Skeletal muscle cell (primary cell): ENCODE measurements at regions not wholly inside any gene's neighbourhood (a gene's known extent, or its start where the extent isn't known, plus 50 kb on each side); places are given as distances from the start of the nearest gene placed in this dataset.
"Not testable (repeated sequence)": the region's sequence is repeated elsewhere in the genome, so short reads cannot be mapped to it uniquely, and the experiment has no call there.

Source experiments
- DNase-seq: peaks from one replicate; pipeline ENCODE4 v3.0.0-alpha.2; 2010; ENCODE audit warnings: low read depth
- H3K4me3 ChIP-seq: 2 replicates; pipeline ENCODE4 v1.5.1; 2011; ENCODE audit warnings: low read depth, mild to moderate bottlenecking, control low read depth, low read length, moderate library complexity

DNA sequence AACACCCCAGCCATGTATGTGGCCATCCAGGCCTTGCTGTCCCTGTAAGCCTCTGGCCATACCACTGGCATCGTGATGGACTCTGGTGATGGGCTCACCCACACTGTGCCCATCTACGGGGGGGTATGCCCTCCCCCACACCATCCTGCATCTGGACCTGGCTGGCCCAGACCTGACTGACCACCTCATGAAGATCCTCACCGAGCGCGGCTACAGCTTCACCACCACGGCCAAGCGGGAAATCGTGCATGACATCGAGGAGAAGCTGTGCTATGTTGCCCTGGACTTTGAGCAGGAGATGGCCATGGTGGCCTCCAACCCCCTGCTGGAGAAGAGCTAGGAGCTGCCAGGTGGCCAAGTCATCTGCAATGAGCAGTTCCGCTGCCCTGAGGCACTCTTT lies 80.4 kb upstream of the ZCCHC2 start:
- H3K4me3 ChIP-seq = no peak overlapping the region
- no peak for DNase-seq

DNA sequence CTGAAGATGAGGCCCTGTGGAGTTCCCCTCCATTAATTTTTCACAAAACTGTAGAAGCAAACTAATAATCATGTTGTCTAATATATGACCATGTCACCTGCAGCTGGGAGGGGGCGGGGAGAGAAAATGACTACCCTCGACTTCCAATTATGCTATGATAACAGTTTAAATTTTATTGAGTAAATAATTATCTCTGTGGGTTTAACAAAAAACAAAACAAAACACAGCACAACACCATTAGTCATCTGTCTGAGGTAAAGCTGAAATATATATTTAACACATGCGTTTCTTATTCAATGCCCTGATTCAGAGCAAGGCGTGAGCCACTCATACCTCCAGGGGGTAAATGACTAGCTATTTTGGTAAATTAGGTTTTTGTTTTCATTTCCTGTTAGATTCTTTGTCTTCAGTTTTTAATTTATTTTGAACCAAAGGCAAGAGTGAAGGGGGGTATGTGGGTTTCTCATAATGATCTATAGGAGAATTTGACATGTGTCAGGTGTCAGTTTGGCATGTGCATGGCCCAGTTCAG lies 77.4 kb upstream of the ZCCHC2 start:
- H3K4me3 ChIP-seq = no peak overlapping the region
- DNase-seq = no peak

DNA sequence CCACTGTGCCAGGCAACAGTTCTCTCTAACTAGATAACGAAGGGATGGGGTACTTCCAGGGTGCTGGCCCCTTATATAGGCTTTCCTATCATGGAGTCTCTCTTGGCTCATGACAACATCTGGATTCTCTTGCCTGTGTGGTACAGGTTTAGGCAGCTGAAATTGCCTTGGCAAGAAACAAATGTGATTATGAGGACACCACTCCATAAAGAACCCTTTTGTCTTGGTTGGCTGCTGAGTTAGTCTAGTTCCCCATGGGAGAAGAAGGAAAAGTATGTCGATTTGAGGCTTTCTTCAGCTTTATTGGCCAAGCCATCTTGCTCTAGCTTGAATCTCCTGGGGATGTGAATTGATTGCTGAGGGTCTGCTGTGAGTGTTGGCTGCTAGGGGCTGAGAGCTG lies 76.3 kb upstream of the ZCCHC2 start:
- no peak overlapping the region for H3K4me3 ChIP-seq
- no peak for DNase-seq

DNA sequence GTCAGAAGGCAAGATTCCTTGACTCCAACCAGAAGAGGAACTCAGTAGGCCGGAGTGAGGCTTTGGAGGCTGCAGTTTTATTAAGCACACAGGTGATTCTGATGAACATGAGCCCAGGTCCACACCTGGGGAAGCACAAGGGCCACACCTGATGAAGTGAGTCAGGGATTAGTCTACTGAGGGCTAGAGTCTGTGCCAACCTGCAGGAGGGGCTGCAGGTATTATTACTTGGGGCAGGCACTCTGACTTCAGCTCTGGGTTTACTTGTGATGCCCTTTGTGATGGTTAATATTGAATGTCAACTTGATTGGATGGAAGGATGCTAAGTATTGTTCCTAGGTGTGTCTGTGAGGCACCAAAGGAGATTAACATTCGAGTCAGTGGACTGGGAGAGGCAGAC lies 75.2 kb upstream of the ZCCHC2 start:
- DNase-seq = no peak
- no peak overlapping the region for H3K4me3 ChIP-seq

DNA sequence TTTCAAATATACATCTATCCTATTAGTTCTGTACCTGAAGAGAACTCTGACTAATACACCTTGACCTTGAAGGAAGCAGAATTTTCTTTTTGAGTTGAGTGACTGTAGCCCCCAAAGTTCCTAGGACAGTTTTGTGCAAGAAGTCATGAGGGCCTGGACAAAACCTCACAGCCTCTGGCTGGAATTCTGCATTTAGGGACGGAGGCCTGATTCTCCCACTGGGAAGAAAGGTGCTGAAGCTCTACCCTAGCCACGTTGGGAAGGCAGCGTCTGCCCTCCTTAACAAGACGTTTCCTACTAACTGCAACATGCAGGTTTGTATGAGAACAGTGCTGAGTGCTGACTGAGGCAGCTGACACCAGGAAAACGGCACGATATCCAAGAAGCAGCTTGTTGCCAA lies 74.4 kb upstream of the ZCCHC2 start:
- no peak for DNase-seq
- H3K4me3 ChIP-seq = no peak overlapping the region

DNA sequence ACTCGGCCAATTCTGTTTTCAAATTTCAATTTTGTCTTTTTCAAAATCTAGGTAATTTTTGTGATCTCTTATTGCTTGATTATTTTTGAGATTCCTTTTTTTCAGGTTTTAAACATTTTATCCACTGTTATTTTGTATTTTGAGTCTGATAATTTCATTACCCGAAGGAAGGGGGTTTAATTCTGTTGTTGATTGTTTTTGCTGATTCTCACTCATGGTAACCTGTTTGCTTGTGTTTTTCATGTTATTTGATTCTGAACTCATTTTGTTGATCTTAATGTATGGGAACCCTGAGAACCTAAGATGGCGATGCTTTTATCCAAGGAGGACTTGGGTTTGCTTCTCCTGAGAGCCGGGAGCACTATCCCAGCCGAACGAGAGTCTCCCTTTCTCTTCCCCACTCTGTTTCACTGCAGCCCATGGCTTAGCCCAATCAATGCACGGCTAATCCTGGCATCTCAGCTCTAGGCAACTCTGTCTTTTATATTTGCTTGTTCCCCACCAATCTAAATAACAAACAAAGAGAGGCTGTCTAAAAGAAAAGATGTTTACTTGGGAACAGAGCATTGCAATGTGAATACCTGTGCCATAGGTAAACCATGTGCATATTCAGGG lies 73.2 kb upstream of the ZCCHC2 start:
- no peak overlapping the region for H3K4me3 ChIP-seq
- DNase-seq = no peak

DNA sequence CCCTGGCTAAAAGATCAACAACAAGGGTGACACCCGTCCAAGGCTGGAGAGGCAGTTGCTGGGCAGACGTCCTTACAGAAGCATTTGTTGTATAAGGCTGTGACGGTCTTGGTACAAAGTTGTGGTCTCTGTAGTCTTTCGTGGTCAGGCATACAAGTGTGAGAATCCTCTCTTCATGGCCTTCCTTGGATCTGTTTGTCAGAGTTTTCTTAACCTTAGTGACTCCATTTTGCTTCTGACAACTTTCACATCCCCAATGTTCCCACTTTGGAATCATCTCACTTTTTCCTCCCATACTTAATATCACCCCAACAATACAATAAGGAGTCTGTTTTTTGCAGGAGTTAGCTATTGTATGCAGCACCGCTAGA lies 72.7 kb upstream of the ZCCHC2 start:
- no peak for DNase-seq
- H3K4me3 ChIP-seq = no peak overlapping the region

DNA sequence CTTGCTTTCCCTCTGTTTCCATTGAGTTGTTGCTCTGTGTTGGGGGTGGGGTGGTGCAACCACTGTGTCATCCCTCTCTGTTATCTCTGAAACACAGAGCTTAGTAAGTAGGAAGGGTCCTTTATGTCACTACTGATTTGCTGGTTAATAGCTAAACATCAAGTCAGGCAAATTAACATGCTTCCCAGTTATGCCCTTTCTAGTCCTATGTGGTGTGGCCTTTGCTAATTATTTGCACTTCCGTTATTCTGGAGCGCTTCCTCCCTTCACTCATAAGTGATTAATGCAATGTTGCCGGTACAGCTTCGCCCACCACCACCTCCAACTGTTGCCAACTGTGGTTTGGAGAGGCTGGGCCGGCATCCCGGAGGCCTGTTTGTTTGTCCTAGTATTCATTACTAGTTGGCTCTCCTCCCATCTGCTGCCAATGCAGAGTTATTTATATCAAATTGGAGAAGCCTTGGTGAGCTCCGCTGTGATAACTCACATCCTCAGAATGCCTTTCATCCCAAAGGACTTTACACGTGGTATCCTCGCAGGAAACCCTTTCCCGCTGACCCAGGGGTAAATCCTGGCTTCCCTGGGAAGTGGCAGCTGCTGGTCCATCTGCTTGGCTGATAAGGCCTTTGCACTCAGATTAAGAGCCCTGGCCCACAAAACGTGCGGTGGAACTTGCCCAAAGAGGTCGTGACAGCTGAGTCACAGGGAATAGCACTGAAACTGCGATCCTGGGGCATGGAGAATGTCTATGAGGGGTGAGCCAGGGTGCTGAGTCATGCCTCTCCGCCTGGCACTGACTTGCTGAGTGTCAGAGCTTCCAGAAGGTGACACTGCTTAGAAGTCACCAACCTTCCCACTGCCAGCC lies 72.0 kb upstream of the ZCCHC2 start:
- DNase-seq = peak; percentile 74
- H3K4me3 ChIP-seq = no peak overlapping the region

DNA sequence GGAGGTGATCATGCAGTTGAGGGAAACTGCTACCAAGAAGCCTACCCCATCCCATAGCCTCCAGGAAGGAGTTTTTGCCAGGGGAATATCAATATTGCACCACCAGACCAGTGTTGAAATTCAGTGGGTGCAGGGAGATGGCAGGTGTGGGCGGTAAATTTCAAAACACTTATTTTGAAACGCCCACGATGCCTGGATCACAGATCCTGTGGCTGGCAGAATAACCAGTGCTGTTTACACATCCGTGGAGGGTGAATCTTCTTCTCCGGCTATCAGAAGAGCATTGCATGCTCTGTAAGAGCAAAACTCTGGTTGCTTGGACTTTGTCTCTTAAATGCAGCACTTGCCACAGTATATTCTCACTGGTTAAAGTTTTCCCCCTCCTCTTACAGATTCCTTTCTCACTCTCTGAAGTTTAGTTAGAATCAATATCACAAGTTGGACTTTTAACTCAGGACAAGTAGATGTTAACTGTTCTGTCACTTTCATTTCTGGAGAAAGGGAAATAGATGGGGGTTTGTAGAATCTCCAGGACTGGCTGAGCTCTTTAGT lies 70.5 kb upstream of the ZCCHC2 start:
- no peak overlapping the region for H3K4me3 ChIP-seq
- DNase-seq = peak; percentile 31

DNA sequence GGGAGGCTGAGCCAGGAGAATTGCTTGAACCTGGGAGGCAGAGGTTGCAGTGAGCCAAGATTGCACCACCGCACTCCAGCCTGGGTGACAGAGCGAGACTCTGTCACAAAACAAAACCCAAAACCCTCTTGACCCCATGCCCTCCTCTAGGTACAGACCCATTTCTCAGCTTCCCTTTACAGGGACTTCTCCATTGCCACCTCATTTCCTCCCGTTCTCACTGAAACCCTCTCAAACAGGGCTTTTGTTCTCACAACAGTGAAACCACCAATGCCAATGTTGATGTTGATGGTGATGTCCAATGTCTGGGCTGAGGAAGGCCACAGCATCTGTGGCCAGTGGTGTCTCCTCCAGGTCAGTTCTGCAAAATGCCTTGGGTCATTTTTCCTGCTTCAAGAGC lies 69.0 kb upstream of the ZCCHC2 start:
- no peak overlapping the region for H3K4me3 ChIP-seq
- no peak for DNase-seq

DNA sequence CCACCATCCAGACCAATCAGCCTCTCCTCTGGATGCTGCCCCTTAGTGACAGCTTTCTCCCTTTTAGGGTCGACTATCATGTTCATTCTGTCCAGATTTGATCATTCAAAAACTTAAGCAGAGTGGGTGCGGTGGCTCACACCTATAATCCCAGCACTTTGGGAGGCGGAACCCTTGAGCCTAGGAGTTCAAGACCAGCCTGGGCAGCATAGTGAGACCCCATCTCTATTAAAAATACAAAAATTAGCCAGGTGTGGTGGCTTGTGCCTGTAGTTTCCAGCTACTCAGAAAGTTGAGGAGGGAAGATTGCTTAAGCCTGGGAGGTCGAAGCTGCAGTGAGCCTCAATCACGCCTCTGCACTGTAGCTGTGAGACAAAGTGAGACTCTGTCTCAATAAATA lies 68.3 kb upstream of the ZCCHC2 start:
- DNase-seq = no peak
- no peak overlapping the region for H3K4me3 ChIP-seq

DNA sequence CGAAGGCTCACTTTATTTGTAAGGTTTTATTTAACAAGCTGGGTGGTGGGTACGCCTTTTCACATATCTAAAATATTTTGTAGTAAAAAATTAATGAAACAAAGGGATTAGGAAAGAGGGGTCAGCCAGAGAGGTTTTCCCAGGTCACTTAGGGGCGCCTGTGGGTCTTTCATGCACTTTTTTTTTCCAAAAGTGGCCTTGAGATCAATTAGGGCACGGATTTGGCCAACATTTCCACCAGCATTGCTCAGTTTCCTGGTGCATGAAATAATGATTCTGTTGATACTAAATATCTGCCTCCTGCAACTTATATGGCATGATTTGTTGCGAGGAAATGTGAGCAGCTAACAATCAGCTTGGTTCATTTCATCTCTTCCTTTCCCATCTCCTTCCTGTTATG lies 67.6 kb upstream of the ZCCHC2 start:
- no peak overlapping the region for H3K4me3 ChIP-seq
- DNase-seq = no peak

DNA sequence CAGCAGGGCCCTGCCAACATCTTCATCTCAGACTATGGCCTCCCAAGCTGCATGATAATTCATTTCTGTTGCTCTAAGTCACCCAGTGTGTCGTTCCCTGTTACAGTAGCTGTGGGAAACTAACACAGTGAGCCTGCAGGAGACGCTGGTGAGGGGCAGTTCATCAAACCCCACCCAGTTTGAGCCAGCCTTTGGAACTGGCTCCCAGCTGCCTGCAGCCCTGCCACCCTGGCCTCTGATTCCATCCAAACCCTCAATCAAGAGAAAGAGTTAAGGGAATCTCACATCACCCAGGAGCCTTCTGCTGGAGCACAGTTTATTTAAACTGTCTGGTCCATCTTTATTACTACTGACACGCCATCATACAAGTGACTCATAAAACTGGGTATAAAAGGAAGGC lies 64.9 kb upstream of the ZCCHC2 start:
- H3K4me3 ChIP-seq = no peak overlapping the region
- no peak for DNase-seq

DNA sequence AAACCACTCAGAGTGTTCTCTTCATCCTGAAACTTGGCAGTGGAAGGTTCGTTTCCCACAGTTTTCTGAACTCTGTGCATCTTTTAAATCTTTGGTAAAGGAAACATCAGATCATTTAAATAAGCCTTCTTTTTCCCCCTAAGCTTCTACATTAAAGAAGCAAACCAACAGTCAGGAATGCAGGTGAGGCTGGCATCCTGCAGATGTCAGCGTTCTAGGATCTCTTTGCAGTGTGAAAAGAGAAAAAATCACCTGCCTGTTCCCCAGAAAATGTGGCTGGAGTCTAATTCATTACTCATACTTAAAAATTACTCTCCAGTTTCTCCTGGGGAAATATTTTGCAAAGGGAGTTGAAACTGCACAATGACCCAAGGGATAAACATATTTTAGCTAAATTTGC lies 64.5 kb upstream of the ZCCHC2 start:
- no peak overlapping the region for H3K4me3 ChIP-seq
- no peak for DNase-seq

DNA sequence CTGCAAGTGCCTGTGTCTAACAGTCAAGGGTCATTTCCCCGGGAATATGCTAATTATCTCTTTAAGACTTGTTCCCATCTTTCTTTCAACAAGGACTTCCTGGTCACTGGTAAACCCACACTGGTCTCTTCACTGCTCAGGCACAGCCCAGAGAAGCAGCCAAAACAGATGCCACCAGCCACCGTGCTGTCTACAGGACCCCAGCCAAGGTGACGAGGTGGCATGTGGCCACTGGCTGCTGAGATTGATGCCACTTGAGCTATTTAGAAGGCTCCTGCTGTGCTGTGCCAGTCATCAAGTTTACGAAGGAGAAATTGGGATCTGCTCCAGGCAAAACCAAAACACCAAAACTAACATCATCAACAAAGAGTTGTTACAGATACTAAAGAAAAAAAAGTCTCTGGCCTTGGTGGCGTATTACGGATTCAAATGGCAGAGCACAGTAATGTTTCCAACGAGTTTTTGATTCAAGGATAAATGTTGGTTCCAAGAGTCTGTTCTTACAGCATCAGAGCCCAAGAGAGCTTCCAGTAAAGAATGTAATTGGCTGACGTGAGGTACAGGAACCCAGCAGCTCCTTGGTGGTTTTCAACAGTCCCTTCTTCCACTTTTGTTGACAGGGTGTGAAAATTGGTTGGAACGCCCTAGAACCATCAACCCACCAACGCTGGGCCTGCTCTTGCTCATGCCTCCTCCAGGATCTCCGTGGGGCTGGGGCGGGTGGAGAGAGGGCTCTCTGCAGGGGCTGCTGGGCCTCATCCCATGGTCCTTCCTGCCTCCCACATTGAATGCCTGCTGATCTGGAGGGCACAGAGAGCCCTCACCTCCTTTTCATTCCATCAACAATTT lies 63.7 kb upstream of the ZCCHC2 start:
- no peak overlapping the region for H3K4me3 ChIP-seq
- DNase-seq = no peak

DNA sequence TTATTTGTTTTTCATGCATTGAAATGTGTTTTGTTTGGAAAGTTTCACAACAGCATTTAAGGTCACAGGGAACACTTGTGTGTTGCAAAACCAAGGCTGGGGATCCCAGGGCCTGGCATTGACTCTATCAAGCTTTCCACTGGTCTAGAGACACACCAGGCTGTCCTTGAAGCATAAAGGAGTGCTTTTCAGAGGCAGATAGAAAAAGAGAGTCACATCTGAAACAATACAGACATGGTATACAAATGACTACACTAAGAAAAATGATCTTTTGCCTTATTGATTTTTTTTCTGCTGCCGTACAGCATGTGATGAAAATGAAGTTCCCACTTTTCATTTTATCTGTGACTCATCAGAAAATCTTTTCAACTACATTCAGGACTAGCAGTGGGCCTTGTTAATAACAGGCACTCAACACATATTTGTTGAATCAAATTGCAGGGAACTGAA lies 61.9 kb upstream of the ZCCHC2 start:
- DNase-seq = peak; percentile 10
- H3K4me3 ChIP-seq = no peak overlapping the region

DNA sequence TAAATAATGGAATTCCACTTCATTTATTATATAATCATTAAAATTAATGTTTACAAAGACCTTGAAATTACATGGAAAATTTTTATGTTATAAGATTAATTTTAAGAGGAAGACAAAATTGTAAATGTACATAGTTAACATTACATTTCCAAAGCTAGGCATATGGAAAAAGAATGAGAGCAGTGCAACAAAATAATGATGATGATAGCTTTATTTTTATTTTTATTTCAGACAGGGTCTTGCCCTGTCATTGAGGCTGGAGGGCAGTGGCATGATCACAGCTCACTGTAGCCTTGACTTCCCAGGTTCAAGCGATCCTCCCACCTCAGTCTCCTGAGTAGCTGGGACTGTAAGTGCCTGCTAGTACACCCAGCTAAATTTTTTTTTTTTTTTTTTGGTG lies 61.2 kb upstream of the ZCCHC2 start:
- no peak for DNase-seq
- no peak overlapping the region for H3K4me3 ChIP-seq

DNA sequence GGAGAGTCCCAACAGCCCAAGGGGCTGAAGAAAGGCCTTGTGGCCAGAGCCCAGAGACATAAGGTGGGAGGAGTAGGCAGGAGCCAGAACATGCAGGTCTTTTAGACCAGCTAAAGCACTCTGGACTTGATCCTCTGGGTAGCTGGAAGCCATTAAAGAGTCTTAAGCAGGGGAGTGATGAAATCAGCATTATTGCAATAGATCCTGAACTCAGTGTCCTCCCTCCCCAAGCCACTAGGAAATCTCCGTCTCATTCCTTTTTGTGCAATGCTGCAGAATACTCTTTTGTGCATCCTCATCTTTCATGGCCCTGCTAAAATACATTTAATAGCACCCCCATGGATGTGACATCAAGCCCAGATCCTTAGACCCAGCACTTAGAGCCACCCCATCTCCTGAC lies 58.6 kb upstream of the ZCCHC2 start:
- DNase-seq = no peak
- H3K4me3 ChIP-seq = no peak overlapping the region

DNA sequence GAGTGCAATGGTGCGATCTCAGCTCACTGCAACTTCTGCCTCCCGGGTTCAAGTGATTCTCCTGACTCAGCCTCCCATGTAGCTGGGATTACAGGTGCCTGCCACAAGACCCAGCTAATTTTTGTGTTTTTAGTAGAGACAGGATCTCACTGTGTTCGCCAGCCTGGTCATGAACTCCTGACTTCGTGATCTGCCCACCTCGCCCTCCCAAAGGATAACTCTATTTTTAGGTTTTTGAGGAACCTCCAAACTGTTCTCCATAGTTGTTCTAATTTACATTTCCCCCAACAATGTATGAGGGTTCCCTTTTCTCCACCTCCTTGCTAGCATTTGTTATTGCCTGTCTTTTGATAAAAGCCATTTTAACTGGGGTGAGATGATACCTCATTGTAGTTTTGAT lies 53.7 kb upstream of the ZCCHC2 start:
- not testable (repeated sequence) for H3K4me3 ChIP-seq, DNase-seq
